Keratinocyte (primary cell): ENCODE measurements at regions not wholly inside any gene's neighbourhood (a gene's known extent, or its start where the extent isn't known, plus 50 kb on each side); places are given as distances from the start of the nearest gene placed in this dataset.

ENCODE experiments used
- DNase-seq: peaks from one replicate; pipeline ENCODE4 v3.0.0-alpha.2; 2011; ENCODE audit warnings: low read depth, missing footprints, low spot score
- FAIRE-seq: peaks from 2 replicates; lab custom pipeline; 2011; peaks lifted over from hg19 to GRCh38; lab: Jason Lieb, UNC
- H2AFZ ChIP-seq: 2 replicates; pipeline ENCODE4 v1.6.0; 2012; ENCODE audit warnings: low read length, control low read depth, inconsistent platforms; ENCODE audit not compliant: control insufficient read depth
- H3K27ac ChIP-seq: 2 replicates; pipeline ENCODE4 v1.5.1; 2011; ENCODE audit warnings: low read length; ENCODE audit not compliant: control insufficient read depth, insufficient read depth
- H3K27me3 ChIP-seq: 3 replicates; pipeline ENCODE4 v1.6.0; 2011; ENCODE audit warnings: low read length; ENCODE audit not compliant: control insufficient read depth, insufficient read depth; ENCODE audit errors: extremely low read depth
- H3K36me3 ChIP-seq, 2 experiments: 2 replicates in 1 of 2; 3 replicates in 1 of 2; pipeline ENCODE4 v1.5.1; 2011; ENCODE audit warnings: low read length in 2 of 2, mild to moderate bottlenecking in 1 of 2; ENCODE audit not compliant: control insufficient read depth in 2 of 2, insufficient read depth in 2 of 2; ENCODE audit errors: extremely low read depth in 1 of 2
- H3K4me1 ChIP-seq: 3 replicates; pipeline ENCODE4 v1.5.1; 2011; ENCODE audit warnings: low read length; ENCODE audit not compliant: control insufficient read depth, insufficient read depth; ENCODE audit errors: extremely low read depth
- H3K4me2 ChIP-seq: 3 replicates; pipeline ENCODE4 v1.6.0; 2011; ENCODE audit warnings: low read depth, low read length; ENCODE audit not compliant: control insufficient read depth, insufficient read depth; ENCODE audit errors: extremely low read depth
- H3K4me3 ChIP-seq, 3 experiments: fragments of 200-600 bp in 1 of 3; sonication (generic) in 1 of 3; 2 replicates in 2 of 3; 3 replicates in 1 of 3; pipeline ENCODE4 v1.5.1; 2011 to 2016; ENCODE audit warnings: low read length in 3 of 3, mild to moderate bottlenecking in 3 of 3, control low read depth in 2 of 3, inconsistent platforms in 1 of 3, low read depth in 1 of 3, mixed read lengths in 1 of 3, mixed run types in 1 of 3, moderate library complexity in 1 of 3; ENCODE audit not compliant: control insufficient read depth in 2 of 3, insufficient read depth in 2 of 3; ENCODE audit errors: extremely low read depth in 1 of 3
- H3K79me2 ChIP-seq: 2 replicates; pipeline ENCODE4 v1.6.0; 2012; ENCODE audit warnings: low read length; ENCODE audit not compliant: control insufficient read depth, insufficient read depth
- H3K9ac ChIP-seq: 3 replicates; pipeline ENCODE4 v1.6.0; 2011; ENCODE audit warnings: low read length; ENCODE audit not compliant: control insufficient read depth, insufficient read depth; ENCODE audit errors: extremely low read depth
- H3K9me1 ChIP-seq: 3 replicates; pipeline ENCODE4 v1.6.0; 2011; ENCODE audit warnings: low read length; ENCODE audit not compliant: control insufficient read depth, insufficient read depth; ENCODE audit errors: extremely low read depth
- H3K9me3 ChIP-seq: 2 replicates; pipeline ENCODE4 v1.5.1; 2012; ENCODE audit warnings: low read depth, low read length; ENCODE audit not compliant: control insufficient read depth
- H4K20me1 ChIP-seq: 3 replicates; pipeline ENCODE4 v1.6.0; 2011; ENCODE audit warnings: low read length; ENCODE audit not compliant: control insufficient read depth, insufficient read depth; ENCODE audit errors: extremely low read depth
- CTCF ChIP-seq, 3 experiments: IDR thresholded peaks in 1 of 3; conservative IDR thresholded peaks in 1 of 3; optimal IDR thresholded peaks in 1 of 3; 2 replicates in 2 of 3; 3 replicates in 1 of 3; pipeline versions ENCODE3 to v1.5.1; 2011; ENCODE audit warnings: low read length in 3 of 3, mild to moderate bottlenecking in 3 of 3, moderate library complexity in 2 of 3, control low read depth in 1 of 3, inconsistent platforms in 1 of 3; ENCODE audit not compliant: insufficient read depth in 2 of 3; ENCODE audit errors: extremely low read depth in 1 of 3
- EZH2 ChIP-seq: IDR thresholded peaks from one replicate; pipeline ENCODE4 v1.6.1; 2012; ENCODE audit warnings: inconsistent platforms, mild to moderate bottlenecking, low read length, moderate library complexity
- dilution Hi-C: fragments of 300-500 bp; cut with MboI; formaldehyde crosslinking; loops from one replicate; pipeline ENCODE4 v1.7.0; 2020; ENCODE audit warnings: low sequenced_read_pairs; ENCODE audit not compliant: extremely low pct_ligation_motif_present

- FAIRE-seq (peak; percentile 41), DNase-seq (peak; percentile 13)
- Histone ChIP-seq H4K20me1 (no peaks in the 10 kb centered on the region), H3K27me3 (no peaks in the 10 kb centered on the region), H2AFZ (peak overlapping the region; percentile 42), H3K79me2 (no peaks in the 10 kb centered on the region), H3K4me3 (no peak overlapping the region), H3K4me2 (peak overlapping the region; percentile 57), H3K9ac (peak overlapping the region; percentile 15), H3K9me3 (no peaks in the 10 kb centered on the region), H3K9me1 (no peaks in the 10 kb centered on the region), H3K27ac (peak overlapping the region; percentile 68), H3K36me3 (no peaks in the 10 kb centered on the region), H3K4me1 (peaks cover 14% of the 10 kb centered on the region)
- dilution Hi-C loops: no loop called here
- TF ChIP-seq CTCF (optimal IDR thresholded peaks at IDR 0.05 in 1 of 3, IDR thresholded peaks at IDR 0.05 in 1 of 3, conservative IDR thresholded peaks at IDR 0.05 in 1 of 3; ENCODE audit: extremely low read depth in 1 of 3, insufficient read depth in 2 of 3, low read length in 3 of 3): no peak
- no peak for TF ChIP-seq EZH2
These were observed 146.6 kb upstream of the TUT7 start for GRCh38 chr9:86500667-86501435.

GRCh38 chr9:86500031-86500430, 145.8 kb upstream of the TUT7 start:
- Histone ChIP-seq H3K27ac (no peak overlapping the region), H3K9ac (no peak overlapping the region)
- dilution Hi-C loops: no loop called here

More at GRCh38 chr9:86500031-86500430, 145.8 kb upstream of the TUT7 start:
- FAIRE-seq (no peak), DNase-seq (no peak)
- H3K9me1 ChIP-seq: no peaks in the 10 kb centered on the region
- TF ChIP-seq CTCF (optimal IDR thresholded peaks at IDR 0.05 in 1 of 3, IDR thresholded peaks at IDR 0.05 in 1 of 3, conservative IDR thresholded peaks at IDR 0.05 in 1 of 3; ENCODE audit: extremely low read depth in 1 of 3, insufficient read depth in 2 of 3, low read length in 3 of 3) (no peak), EZH2 (no peak)
- no peaks in the 10 kb centered on the region for H3K9me3 ChIP-seq
- no peak overlapping the region for H3K4me2 ChIP-seq
- peaks cover 19% of the 10 kb centered on the region for H3K4me1 ChIP-seq
- H2AFZ ChIP-seq: no peak overlapping the region
- H3K4me3 ChIP-seq: no peak overlapping the region
- H3K27me3 ChIP-seq: no peaks in the 10 kb centered on the region
- no peaks in the 10 kb centered on the region for H4K20me1 ChIP-seq
- H3K36me3 ChIP-seq: no peaks in the 10 kb centered on the region
- no peaks in the 10 kb centered on the region for H3K79me2 ChIP-seq
